HL-60 (cell line): ENCODE measurements at regions not wholly inside any gene's neighbourhood (a gene's known extent, or its start where the extent isn't known, plus 50 kb on each side); places are given as distances from the start of the nearest gene placed in this dataset.

Experiments
- DNase-seq, 2 experiments: peaks; one replicate each; pipeline ENCODE4 v3.0.0-alpha.2; 2010 to 2020; ENCODE audit warnings: low read depth in 1 of 2, low spot score in 1 of 2
- H3K27ac ChIP-seq: fragments of 250-450 bp; sonication (Bioruptor Pico); replicated peaks from 2 replicates; pipeline ENCODE4 v1.5.1; 2020; ENCODE audit warnings: mild to moderate bottlenecking, moderate library complexity
- H3K27me3 ChIP-seq: fragments of 250-450 bp; sonication (Bioruptor Pico); 2 replicates; pipeline ENCODE4 v1.5.1; 2021; ENCODE audit warnings: mild to moderate bottlenecking, moderate library complexity; ENCODE audit not compliant: insufficient read depth, poor library complexity, severe bottlenecking
- H3K4me3 ChIP-seq: replicated peaks from 2 replicates; pipeline ENCODE4 v1.5.1; 2011; ENCODE audit warnings: mild to moderate bottlenecking, control low read depth, low read length; ENCODE audit not compliant: insufficient read depth
- GABPA ChIP-seq: IDR thresholded peaks from 2 replicates; pipeline ENCODE4 v1.6.1; 2012; ENCODE audit warnings: low read depth
- POLR2AphosphoS5 ChIP-seq: IDR thresholded peaks from 2 replicates; pipeline ENCODE4 v1.6.1; 2012; ENCODE audit warnings: low read depth
- SPI1 ChIP-seq: IDR thresholded peaks from 2 replicates; pipeline ENCODE4 v1.6.1; 2012; ENCODE audit warnings: low read depth, mild to moderate bottlenecking, borderline replicate concordance
- TF ChIP-seq, protein P1 (sequence below): IDR thresholded peaks from 2 replicates; pipeline ENCODE4 v1.6.1; 2012; ENCODE audit warnings: low read depth; ENCODE audit not compliant: insufficient replicate concordance
- TF ChIP-seq, protein P2 (sequence below): IDR thresholded peaks from one replicate; pipeline ENCODE4 v1.5.1; 2011; ENCODE audit warnings: low read length, control low read depth, inconsistent platforms; ENCODE audit not compliant: insufficient read depth

DNA sequence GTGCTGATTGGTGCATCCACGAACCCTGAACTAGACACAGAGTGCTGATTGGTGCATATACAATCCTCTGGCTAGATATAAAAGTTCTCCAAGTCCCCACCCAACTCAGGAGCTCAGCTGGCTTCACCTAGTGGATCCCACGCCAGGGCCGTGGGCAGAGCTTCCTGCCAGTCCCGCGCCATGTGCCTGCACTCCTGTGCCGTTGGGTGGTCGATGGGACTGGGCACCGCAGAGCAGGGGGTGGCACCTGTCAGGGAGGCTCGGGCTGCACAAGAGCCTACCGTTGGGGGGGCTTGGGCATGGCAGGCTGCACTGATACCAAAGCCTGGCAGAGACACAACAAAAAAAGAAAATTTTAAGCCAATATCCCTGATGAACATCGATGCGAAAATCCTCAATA, 185.4 kb upstream of the ASCC3 start:
- Histone ChIP-seq H3K4me3 (no peak overlapping the region), H3K27me3 (no peaks in the 10 kb centered on the region), H3K27ac (no peak overlapping the region)
- no peak for TF ChIP-seq POLR2AphosphoS5
- TF ChIP-seq, protein P1, sequence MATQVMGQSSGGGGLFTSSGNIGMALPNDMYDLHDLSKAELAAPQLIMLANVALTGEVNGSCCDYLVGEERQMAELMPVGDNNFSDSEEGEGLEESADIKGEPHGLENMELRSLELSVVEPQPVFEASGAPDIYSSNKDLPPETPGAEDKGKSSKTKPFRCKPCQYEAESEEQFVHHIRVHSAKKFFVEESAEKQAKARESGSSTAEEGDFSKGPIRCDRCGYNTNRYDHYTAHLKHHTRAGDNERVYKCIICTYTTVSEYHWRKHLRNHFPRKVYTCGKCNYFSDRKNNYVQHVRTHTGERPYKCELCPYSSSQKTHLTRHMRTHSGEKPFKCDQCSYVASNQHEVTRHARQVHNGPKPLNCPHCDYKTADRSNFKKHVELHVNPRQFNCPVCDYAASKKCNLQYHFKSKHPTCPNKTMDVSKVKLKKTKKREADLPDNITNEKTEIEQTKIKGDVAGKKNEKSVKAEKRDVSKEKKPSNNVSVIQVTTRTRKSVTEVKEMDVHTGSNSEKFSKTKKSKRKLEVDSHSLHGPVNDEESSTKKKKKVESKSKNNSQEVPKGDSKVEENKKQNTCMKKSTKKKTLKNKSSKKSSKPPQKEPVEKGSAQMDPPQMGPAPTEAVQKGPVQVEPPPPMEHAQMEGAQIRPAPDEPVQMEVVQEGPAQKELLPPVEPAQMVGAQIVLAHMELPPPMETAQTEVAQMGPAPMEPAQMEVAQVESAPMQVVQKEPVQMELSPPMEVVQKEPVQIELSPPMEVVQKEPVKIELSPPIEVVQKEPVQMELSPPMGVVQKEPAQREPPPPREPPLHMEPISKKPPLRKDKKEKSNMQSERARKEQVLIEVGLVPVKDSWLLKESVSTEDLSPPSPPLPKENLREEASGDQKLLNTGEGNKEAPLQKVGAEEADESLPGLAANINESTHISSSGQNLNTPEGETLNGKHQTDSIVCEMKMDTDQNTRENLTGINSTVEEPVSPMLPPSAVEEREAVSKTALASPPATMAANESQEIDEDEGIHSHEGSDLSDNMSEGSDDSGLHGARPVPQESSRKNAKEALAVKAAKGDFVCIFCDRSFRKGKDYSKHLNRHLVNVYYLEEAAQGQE = no peak
- TF ChIP-seq SPI1 = no peak
- TF ChIP-seq, protein P2, sequence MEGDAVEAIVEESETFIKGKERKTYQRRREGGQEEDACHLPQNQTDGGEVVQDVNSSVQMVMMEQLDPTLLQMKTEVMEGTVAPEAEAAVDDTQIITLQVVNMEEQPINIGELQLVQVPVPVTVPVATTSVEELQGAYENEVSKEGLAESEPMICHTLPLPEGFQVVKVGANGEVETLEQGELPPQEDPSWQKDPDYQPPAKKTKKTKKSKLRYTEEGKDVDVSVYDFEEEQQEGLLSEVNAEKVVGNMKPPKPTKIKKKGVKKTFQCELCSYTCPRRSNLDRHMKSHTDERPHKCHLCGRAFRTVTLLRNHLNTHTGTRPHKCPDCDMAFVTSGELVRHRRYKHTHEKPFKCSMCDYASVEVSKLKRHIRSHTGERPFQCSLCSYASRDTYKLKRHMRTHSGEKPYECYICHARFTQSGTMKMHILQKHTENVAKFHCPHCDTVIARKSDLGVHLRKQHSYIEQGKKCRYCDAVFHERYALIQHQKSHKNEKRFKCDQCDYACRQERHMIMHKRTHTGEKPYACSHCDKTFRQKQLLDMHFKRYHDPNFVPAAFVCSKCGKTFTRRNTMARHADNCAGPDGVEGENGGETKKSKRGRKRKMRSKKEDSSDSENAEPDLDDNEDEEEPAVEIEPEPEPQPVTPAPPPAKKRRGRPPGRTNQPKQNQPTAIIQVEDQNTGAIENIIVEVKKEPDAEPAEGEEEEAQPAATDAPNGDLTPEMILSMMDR = no peak
- no peak for TF ChIP-seq GABPA
- no peak for DNase-seq

DNA sequence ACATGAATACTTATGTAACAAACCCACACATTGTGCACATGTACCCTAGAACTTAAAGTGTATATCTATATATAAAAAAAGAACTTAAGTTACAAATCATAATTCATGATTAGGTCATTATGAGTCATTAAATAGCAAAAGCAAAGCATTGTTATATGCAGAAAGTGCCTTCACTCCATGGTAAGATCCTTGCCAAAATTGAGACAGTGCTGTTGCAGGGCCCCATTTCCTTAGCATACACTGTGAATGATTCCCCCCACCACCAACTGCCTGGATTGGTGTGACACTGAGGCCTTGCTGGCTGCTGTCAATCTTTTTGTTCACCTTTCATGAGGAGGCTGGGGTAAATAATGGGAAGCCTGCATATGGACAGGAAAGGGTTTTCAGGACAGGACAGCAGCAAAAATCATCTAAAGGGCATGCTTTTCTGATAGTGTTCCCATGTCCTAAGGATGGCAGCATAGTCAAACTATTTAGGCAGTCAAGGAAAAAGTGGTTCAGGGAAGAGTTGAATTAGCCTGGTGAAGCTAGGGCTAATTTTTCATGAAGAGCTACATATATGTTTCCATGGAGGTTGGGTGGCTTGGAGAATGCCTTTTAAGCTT, 188.2 kb upstream of the ASCC3 start:
- Histone ChIP-seq H3K27ac (no peak overlapping the region), H3K27me3 (no peaks in the 10 kb centered on the region), H3K4me3 (no peak overlapping the region)
- TF ChIP-seq SPI1 (no peak), GABPA (no peak), POLR2AphosphoS5 (no peak)
- TF ChIP-seq, protein P2 = no peak
- TF ChIP-seq, protein P1 = no peak
- no peak for DNase-seq

DNA sequence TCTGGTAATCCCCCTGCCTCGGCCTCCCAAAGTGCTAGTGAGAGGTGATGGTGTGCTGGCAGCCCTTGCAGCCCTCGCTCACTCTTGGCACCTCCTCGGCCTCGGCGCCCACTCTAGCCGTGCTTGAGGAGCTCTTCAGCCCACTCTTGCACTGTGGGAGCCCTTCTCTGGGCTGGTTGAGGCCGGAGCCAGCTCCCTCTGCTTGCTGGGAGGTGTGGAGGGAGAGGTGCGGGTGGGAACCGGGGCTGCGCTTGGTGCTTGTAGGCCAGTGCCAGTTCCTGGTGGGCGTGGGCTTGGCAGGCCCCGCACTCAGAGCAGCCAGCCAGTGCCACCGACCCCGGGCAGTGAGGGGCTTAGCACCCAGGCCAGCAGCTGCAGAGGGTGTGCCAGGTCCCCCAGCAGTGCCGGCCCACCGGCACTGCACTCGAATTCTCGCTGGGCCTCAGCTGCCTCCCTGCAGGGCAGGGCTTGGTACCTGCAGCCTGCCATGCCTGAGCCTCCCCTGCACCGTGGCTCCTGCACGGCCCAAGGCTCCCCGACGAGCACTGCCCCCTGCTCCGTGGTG, 189.0 kb upstream of the ASCC3 start:
- H3K27ac ChIP-seq = no peak overlapping the region
- H3K4me3 ChIP-seq = no peak overlapping the region
- TF ChIP-seq, protein P2 = no peak
- TF ChIP-seq, protein P1 = no peak
- no peak for TF ChIP-seq GABPA
- no peaks in the 10 kb centered on the region for H3K27me3 ChIP-seq
- DNase-seq = no peak
